GM19452 (cell line): ENCODE measurements at regions not wholly inside any gene's neighbourhood (a gene's known extent, or its start where the extent isn't known, plus 50 kb on each side); places are given as distances from the start of the nearest gene placed in this dataset.
"Not testable (repeated sequence)": the region's sequence is repeated elsewhere in the genome, so short reads cannot be mapped to it uniquely, and the experiment has no call there.

Source experiments
- ATAC-seq: cut with Tn5 transposase; IDR thresholded peaks from one replicate; pipeline ENCODE4 v1.9.1; 2021; ENCODE audit not compliant: unreplicated experiment

DNA sequence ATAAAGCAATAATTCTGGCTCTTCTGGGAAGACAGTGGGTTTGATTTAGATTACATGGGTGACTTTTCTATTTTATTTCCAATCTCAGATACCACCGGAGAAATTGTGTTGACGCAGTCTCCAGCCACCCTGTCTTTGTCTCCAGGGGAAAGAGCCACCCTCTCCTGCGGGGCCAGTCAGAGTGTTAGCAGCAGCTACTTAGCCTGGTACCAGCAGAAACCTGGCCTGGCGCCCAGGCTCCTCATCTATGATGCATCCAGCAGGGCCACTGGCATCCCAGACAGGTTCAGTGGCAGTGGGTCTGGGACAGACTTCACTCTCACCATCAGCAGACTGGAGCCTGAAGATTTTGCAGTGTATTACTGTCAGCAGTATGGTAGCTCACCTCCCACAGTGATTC lies 1347.6 kb downstream of the RPIA start:
- ATAC-seq: not testable (repeated sequence)

- not testable (repeated sequence) for ATAC-seq
Measured at GRCh38 chr2:90047776-90048175, 1356.3 kb downstream of the RPIA start.

- ATAC-seq: not testable (repeated sequence)
Measured at GRCh38 chr2:90052113-90052631, 1360.7 kb downstream of the RPIA start.

- no peak for ATAC-seq
Measured at GRCh38 chr2:90069290-90069894, 1377.9 kb downstream of the RPIA start.

DNA sequence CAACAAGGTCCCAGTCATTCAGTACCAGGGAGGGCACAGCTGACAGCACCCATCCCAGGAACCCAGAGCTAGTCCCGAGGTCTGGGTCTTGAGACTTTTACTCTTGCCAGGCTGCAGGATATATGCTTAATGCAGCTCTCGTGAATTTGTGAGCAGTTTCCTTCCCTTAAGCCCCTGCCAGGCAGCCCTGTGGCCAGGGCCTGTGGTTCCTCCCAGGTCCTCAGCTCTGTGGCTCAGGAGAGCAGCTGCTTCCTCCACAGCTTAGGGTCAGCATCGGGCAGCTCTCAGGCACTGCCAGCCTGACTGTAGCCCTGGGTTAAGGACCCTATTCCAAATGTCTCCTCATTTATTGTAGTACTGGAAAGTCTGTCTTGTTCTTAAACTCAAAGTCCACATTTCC lies 1384.8 kb downstream of the RPIA start:
- no peak for ATAC-seq

DNA sequence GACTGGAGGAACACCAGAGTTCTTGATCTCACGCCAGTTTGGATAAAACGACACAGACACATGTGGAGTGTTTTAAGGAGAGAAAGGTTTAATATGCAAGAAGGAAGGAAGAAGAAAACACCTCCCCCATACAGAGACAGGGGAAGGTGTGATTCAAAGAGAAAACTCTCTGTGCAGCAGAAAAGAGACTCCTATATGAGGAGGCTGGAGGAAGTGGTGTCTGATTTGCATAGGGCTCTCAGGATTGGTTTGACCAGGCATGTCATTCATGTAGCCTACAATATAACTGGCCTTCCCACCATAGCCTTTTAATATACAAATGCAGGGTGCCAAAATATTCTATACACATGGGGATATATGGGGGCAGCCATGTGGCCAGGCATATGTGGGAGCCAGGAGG lies 1386.5 kb downstream of the RPIA start:
- ATAC-seq: no peak

DNA sequence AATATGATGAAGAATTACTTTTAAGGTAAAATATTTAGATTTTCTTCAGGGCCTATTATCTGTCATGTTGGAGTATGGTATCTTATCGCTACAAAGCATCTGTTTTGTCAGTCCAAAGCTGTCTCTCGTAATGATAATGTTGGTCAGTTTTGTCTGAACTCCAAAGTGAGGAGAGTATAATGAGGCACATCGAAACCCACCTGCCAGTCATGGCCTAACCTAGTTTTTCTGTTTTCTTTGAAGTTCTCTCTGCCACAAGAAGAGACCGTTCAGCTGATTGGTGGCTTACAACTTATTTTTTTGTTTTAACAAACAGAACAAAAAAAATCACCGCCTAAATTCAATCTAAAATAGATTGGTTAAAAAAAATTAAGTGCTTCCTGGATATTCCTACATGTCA lies 1387.9 kb downstream of the RPIA start:
- ATAC-seq: no peak

- not testable (repeated sequence) for ATAC-seq
Measured at GRCh38 chr2:90087792-90088191, 1396.3 kb downstream of the RPIA start.

DNA sequence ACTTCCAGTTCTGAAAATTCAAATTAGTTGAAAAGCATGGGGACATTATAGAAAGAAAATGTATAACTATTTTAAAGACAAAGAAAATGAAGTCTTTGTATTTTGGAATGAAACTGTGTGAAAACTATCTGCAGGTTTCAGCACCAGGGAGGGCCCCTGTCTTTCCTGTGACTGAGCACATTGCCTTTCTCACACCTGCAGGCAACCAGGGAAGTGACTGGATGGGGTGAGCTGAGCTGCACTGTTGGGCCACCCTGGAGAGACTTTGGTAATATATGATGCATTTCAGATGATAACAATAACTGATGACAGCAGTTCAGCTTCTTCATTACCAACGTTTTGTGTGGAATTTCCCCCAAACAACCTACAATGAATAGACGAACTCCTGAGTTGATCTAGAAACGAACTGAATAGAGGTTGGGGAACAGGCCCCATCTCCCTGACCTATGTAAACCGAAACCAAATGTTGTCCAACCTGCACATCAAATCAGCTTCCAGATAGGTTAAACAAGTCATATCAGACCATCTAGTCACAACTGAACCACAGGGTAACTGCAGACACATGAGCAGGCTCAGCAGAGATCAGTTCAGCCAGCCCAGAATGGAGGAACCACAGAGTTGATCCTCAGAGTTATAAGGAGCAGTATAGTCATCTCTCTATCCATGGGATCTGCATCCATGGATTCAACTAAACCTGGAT lies 1402.2 kb downstream of the RPIA start:
- ATAC-seq: not testable (repeated sequence)

- ATAC-seq: not testable (repeated sequence)
Measured at GRCh38 chr2:90097617-90098016, 1406.1 kb downstream of the RPIA start.

DNA sequence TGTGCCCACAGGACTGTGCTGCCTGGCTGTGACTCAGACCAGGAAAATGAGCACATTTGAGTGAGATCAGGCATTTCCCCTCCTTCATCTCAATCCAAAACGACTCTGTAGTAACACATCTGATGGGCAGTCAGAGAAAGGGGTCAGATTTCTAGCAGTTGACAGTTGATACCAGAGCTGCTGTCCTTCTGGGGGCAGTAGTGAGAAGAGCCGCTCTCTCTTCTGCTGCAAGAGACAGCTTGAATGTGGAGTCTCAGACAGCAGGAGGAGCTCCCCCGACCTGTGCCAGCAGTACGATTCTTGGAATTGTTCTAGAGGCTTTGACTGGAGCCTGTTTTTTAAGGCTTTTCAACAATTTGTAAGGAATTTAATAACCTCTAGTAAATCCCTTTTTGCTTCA lies 1413.7 kb downstream of the RPIA start:
- not testable (repeated sequence) for ATAC-seq

- ATAC-seq: not testable (repeated sequence)
Measured at GRCh38 chr2:90123409-90123808, 1431.9 kb downstream of the RPIA start.

DNA sequence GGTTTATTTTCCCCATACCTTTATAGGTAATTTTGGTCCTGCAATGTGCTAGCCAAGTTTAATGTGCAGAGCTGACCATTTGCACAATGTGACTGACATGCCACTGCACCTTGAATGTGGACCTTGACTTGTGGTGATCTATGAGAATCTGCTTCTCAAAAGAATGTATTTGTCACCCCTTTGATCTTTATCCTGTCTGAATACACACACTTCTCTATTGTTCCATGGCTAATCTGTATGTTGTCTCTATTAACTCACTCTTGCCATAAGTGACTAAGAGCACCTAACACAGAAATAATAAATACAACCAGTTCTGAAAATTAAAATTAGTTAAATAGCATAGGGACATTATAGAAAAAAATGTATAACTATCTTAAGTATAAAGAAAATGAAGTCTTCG lies 1447.6 kb downstream of the RPIA start:
- not testable (repeated sequence) for ATAC-seq

DNA sequence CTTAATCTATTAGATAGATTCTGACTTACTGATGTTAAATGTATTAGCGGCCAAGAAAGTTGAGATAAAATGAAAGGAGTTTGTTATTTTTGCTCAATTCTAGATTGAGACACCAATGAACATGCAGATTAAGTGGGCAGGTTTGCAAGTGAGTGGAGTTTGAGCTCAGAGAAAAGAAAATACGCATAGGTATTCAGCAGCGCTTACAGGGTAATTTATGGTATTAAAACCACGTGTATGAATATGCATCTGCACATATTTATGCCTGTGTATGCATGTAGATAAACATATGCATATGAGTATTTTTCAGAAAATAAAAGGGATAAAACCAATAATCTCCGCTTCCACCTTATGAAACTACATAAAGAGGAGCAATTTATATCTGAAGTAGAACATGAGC lies 1450.1 kb downstream of the RPIA start:
- ATAC-seq: not testable (repeated sequence)

DNA sequence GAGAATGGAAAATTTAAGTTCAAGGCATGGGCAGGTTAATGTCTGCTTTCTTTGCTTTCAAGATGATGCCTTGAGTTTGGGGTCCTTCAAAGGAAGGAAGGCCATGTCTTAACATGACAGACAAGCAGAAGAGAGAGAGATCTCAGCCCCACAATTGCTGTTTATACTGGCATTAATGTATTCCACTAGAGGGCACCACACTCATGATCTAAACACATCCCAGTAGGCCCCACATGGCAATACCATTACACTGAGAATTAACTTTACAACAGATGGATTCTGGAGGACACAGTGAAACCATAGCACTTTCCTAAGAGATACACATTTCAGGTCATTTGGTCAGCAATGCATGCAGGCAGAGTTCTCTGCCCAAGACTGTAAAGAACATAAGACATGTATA lies 1460.3 kb downstream of the RPIA start:
- not testable (repeated sequence) for ATAC-seq

DNA sequence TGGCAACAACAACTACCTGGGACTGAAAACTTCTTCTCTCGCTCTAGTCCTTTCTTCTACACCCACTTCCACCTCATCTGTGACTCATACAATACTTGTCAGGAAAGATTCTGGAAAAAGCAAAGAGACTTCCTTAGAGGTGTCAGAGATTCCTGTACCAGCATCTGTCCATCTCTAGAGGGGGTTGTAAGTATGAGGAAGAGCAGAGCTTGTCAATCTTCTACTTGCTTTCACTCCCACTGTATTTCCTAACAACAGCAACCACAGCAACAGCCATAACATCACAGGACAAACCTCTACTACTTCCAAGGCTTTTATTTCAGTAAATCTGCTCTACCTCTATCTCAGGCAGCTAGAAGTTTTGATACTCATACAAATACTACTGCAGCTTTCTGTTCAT lies 1479.5 kb downstream of the RPIA start:
- not testable (repeated sequence) for ATAC-seq

DNA sequence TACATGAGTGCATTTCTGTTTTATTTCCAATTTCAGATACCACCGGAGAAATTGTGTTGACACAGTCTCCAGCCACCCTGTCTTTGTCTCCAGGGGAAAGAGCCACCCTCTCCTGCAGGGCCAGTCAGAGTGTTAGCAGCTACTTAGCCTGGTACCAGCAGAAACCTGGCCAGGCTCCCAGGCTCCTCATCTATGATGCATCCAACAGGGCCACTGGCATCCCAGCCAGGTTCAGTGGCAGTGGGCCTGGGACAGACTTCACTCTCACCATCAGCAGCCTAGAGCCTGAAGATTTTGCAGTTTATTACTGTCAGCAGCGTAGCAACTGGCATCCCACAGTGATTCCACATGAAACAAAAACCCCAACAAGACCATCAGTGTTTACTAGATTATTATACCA lies 1481.6 kb downstream of the RPIA start:
- ATAC-seq: not testable (repeated sequence)

GRCh38 chr2:90179591-90179990 lies 1488.1 kb downstream of the RPIA start:
- ATAC-seq: not testable (repeated sequence)

DNA sequence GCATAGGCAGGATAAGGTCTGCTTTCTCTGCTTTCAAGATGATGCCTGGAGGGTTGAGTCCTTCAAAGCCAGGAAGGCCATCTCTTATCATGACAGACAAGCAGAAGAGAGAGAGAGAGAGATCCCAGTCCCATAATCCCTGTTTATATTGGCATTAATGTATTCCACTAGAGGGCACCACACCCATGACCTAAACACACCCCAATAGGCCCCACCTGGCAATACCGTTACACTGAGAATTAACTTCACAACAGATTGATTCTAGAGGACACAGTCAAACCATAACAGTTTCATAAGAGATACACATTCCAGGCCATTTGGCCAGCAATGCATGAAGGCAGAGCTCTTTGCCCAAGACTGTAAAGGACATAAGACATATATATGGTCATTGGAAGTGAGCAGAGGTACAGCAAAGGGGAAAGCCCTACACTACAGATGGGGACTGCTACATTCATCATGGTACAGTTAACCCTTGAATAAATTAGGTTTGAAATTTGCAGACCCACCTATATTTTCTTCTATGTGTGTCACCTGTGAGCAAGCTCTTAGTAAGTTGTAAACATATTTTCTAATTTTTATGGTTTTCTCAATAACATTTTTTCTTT lies 1516.1 kb downstream of the RPIA start:
- ATAC-seq: no peak

GRCh38 chr2:90209009-90209408 lies 1517.5 kb downstream of the RPIA start:
- no peak for ATAC-seq

DNA sequence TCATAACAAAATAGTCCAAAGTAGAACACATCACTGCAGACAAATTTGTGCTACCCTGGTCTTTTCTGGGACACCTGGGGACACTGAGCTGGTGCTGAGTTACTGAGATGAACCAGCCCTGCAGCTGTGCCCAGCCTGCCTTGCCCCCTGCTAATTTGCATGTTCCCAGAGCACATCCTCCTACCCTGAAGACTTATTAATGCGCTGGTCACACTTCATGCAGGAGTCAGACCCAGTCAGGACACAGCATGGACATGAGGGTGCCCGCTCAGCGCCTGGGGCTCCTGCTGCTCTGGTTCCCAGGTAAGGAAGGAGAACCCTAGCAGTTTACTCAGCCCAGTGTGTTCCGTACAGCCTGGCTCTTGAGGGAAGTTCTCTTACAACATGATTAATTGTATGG lies 1518.3 kb downstream of the RPIA start:
- ATAC-seq: no peak

- not testable (repeated sequence) for ATAC-seq
Measured at GRCh38 chr2:90215880-90216279, 1524.4 kb downstream of the RPIA start.
